IMR-90 (cell line): ENCODE measurements at regions not wholly inside any gene's neighbourhood (a gene's known extent, or its start where the extent isn't known, plus 50 kb on each side); places are given as distances from the start of the nearest gene placed in this dataset.

Source experiments
- ATAC-seq: fragments of 200-7000 bp; cut with Tn5 transposase; 2 replicates; pipeline ENCODE4 v1.9.1; 2020; ENCODE audit warnings: low read depth, mild to moderate bottlenecking, moderate library complexity
- BruUV-seq: library from RNA; stranded (reverse); fragments of 400-500 nt; replicated peaks from 2 replicates; lab custom pipeline; 2021; lab: Mats Ljungman, UMichigan
- CTCF ChIA-PET: fragments of 300-600 bp; formaldehyde crosslinking; extraction: SDS; loops from one replicate; lab custom pipeline; 2021; ENCODE audit warnings: antibody characterized with exemption; lab: Yijun Ruan, JAX
- POLR2A ChIA-PET: fragments of 300-600 bp; sonication (Branson Sonifier 250); formaldehyde crosslinking; loops from one replicate; lab custom pipeline; 2022; ENCODE audit warnings: antibody characterized with exemption; ENCODE audit not compliant: unreplicated experiment; lab: Charles Lee
- DNase-seq: peaks from one replicate; pipeline ENCODE4 v3.0.0; 2013
- H2AFZ ChIP-seq: replicated peaks from 2 replicates; pipeline ENCODE3; 2013; ENCODE audit warnings: low read length, mild to moderate bottlenecking; ENCODE audit not compliant: poor library complexity
- H2AK5ac ChIP-seq: 2 replicates; pipeline ENCODE4 v1.6.1; 2013; ENCODE audit warnings: low read depth, low read length, inconsistent platforms
- H2AK9ac ChIP-seq: replicated peaks from 2 replicates; pipeline ENCODE3; 2013; ENCODE audit warnings: mild to moderate bottlenecking, low read depth, low read length, moderate library complexity; ENCODE audit not compliant: poor library complexity
- H2BK120ac ChIP-seq: 2 replicates; pipeline ENCODE4 v1.6.1; 2013; ENCODE audit warnings: low read depth, low read length, inconsistent platforms
- H2BK15ac ChIP-seq: 3 replicates; pipeline ENCODE4 v1.6.1; 2013; ENCODE audit warnings: low read depth, low read length, inconsistent platforms
- H2BK20ac ChIP-seq: 2 replicates; pipeline ENCODE4 v1.6.1; 2013; ENCODE audit warnings: low read depth, mild to moderate bottlenecking, inconsistent platforms, low read length, moderate library complexity
- H2BK5ac ChIP-seq: 2 replicates; pipeline ENCODE4 v1.6.1; 2013; ENCODE audit warnings: mild to moderate bottlenecking, low read depth, low read length, inconsistent platforms; ENCODE audit not compliant: poor library complexity, severe bottlenecking
- H3K14ac ChIP-seq: replicated peaks from 2 replicates; pipeline ENCODE4 v1.6.1; 2013; ENCODE audit warnings: low read depth, low read length, inconsistent platforms
- H3K18ac ChIP-seq: 2 replicates; pipeline ENCODE4 v1.6.1; 2013; ENCODE audit warnings: low read depth, low read length, control low read depth
- H3K23ac ChIP-seq: 2 replicates; pipeline ENCODE4 v1.6.1; 2013; ENCODE audit warnings: low read depth, low read length, inconsistent platforms
- H3K27ac ChIP-seq: 2 replicates; pipeline ENCODE4 v1.5.1; 2013; ENCODE audit warnings: mild to moderate bottlenecking, control low read depth, low read length; ENCODE audit not compliant: insufficient read depth
- H3K27me3 ChIP-seq: 2 replicates; pipeline ENCODE4 v1.6.1; 2013; ENCODE audit warnings: low read length; ENCODE audit not compliant: control insufficient read depth, insufficient read depth
- H3K36me3 ChIP-seq: 2 replicates; pipeline ENCODE4 v1.6.1; 2013; ENCODE audit warnings: low read length, mixed read lengths; ENCODE audit not compliant: control insufficient read depth, insufficient read depth
- H3K4ac ChIP-seq: 2 replicates; pipeline ENCODE4 v1.6.1; 2013; ENCODE audit warnings: low read depth, low read length, inconsistent platforms
- H3K4me1 ChIP-seq: 2 replicates; pipeline ENCODE4 v1.6.1; 2013; ENCODE audit warnings: low read length, mixed read lengths; ENCODE audit not compliant: control insufficient read depth, insufficient read depth
- H3K4me2 ChIP-seq: 2 replicates; pipeline ENCODE4 v1.6.1; 2013; ENCODE audit warnings: low read depth, mild to moderate bottlenecking, control low read depth, low read length, moderate library complexity
- H3K4me3 ChIP-seq: 2 replicates; pipeline ENCODE4 v1.5.1; 2013; ENCODE audit warnings: low read depth, mild to moderate bottlenecking, control low read depth, low read length, moderate library complexity; ENCODE audit not compliant: insufficient read depth
- H3K56ac ChIP-seq: 2 replicates; pipeline ENCODE4 v1.6.1; 2013; ENCODE audit warnings: low read length, inconsistent platforms; ENCODE audit not compliant: insufficient read depth; ENCODE audit errors: extremely low read depth
- H3K79me1 ChIP-seq, 2 experiments: 2 replicates each; pipeline ENCODE4 v1.6.1; 2013; ENCODE audit warnings: low read length in 2 of 2, inconsistent platforms in 1 of 2, low read depth in 1 of 2
- H3K9ac ChIP-seq: 2 replicates; pipeline ENCODE4 v1.6.1; 2013; ENCODE audit warnings: low read depth, low read length, control low read depth
- H3K9me1 ChIP-seq: 2 replicates; pipeline ENCODE4 v1.6.1; 2013; ENCODE audit warnings: low read length, inconsistent platforms; ENCODE audit not compliant: insufficient read depth
- H3K9me3 ChIP-seq: 2 replicates; pipeline ENCODE4 v1.6.1; 2013; ENCODE audit warnings: low read length; ENCODE audit not compliant: control insufficient read depth, insufficient read depth
- H4K20me1 ChIP-seq: 2 replicates; pipeline ENCODE4 v1.6.1; 2013; ENCODE audit warnings: low read length, inconsistent platforms; ENCODE audit not compliant: insufficient read depth
- H4K5ac ChIP-seq: 2 replicates; pipeline ENCODE4 v1.6.1; 2013; ENCODE audit warnings: mild to moderate bottlenecking, low read depth, low read length, control low read depth
- H4K8ac ChIP-seq, 2 experiments: 2 replicates each; pipeline ENCODE4 v1.6.1; 2013; ENCODE audit warnings: low read depth in 2 of 2, low read length in 2 of 2, control low read depth in 1 of 2, inconsistent platforms in 1 of 2
- H4K91ac ChIP-seq: 2 replicates; pipeline ENCODE4 v1.6.1; 2013; ENCODE audit warnings: low read depth, low read length, inconsistent platforms; ENCODE audit not compliant: insufficient read depth
- BHLHE40 ChIP-seq: fragments of 150-350 bp; IDR thresholded peaks from 2 replicates; pipeline ENCODE4 v1.6.1; 2016; ENCODE audit warnings: mild to moderate bottlenecking, low read depth, low read length
- CEBPB ChIP-seq: IDR thresholded peaks from 2 replicates; pipeline ENCODE4 v1.6.1; 2012; ENCODE audit warnings: low read depth, low read length, improper control_type of control experiment
- CHD1 ChIP-seq: IDR thresholded peaks from 2 replicates; pipeline ENCODE4 v1.6.1; 2012; ENCODE audit warnings: low read depth, low read length, improper control_type of control experiment
- CTCF ChIP-seq: conservative IDR thresholded peaks from 2 replicates; pipeline ENCODE4 v1.5.1; 2012; ENCODE audit warnings: mild to moderate bottlenecking, low read depth, low read length, improper control_type of control experiment
- FOS ChIP-seq: fragments of 150-350 bp; IDR thresholded peaks from 2 replicates; pipeline ENCODE4 v1.6.1; 2016; ENCODE audit warnings: low read depth, low read length
- MAFK ChIP-seq: IDR thresholded peaks from 2 replicates; pipeline ENCODE4 v1.6.1; 2012; ENCODE audit warnings: low read depth, low read length, improper control_type of control experiment
- MAZ ChIP-seq: IDR thresholded peaks from 2 replicates; pipeline ENCODE4 v1.6.1; 2012; ENCODE audit warnings: low read depth, mild to moderate bottlenecking, low read length, improper control_type of control experiment, moderate library complexity, borderline replicate concordance
- NFE2L2 ChIP-seq: fragments of 150-350 bp; IDR thresholded peaks from 2 replicates; pipeline ENCODE4 v1.6.1; 2016; ENCODE audit warnings: low read depth, mild to moderate bottlenecking, low read length
- POLR2A ChIP-seq: IDR thresholded peaks from 2 replicates; pipeline ENCODE4 v1.6.1; 2012; ENCODE audit warnings: mild to moderate bottlenecking, low read depth, low read length
- RCOR1 ChIP-seq: IDR thresholded peaks from 2 replicates; pipeline ENCODE4 v1.6.1; 2012; ENCODE audit warnings: mild to moderate bottlenecking, low read length, improper control_type of control experiment; ENCODE audit not compliant: insufficient replicate concordance
- SMC3 ChIP-seq: fragments of 150-350 bp; IDR thresholded peaks from 2 replicates; pipeline ENCODE4 v1.6.1; 2016; ENCODE audit warnings: low read depth, mild to moderate bottlenecking, antibody characterized with exemption, low read length, moderate library complexity
- USF2 ChIP-seq: fragments of 150-350 bp; IDR thresholded peaks from 2 replicates; pipeline ENCODE4 v1.6.1; 2017; ENCODE audit warnings: mild to moderate bottlenecking, antibody characterized with exemption, low read length, low read depth
- WGBS, 2 experiments: methylation state at CpG; one replicate each; pipeline versions ENCODE4 v1.1.5 to v1.1.7; 2013; ENCODE audit warnings: missing lambda C conversion rate in 2 of 2; ENCODE audit not compliant: insufficient read length in 1 of 2; ENCODE audit errors: extremely low coverage in 2 of 2; 5-methylcytosine and 5-hydroxymethylcytosine counted together
- dilution Hi-C: fragments of 300-500 bp; cut with HindIII; formaldehyde crosslinking; loops from one replicate; pipeline ENCODE4 v1.14.3; 2018; ENCODE audit warnings: low sequenced_read_pairs; ENCODE audit not compliant: unreplicated experiment
- in situ Hi-C: fragments of 300-500 bp; cut with MboI; formaldehyde crosslinking; loops from 3 replicates; pipeline ENCODE4 v1.14.3; 2019; ENCODE audit warnings: low sequenced_read_pairs, inconsistent platforms, mixed read lengths
- intact Hi-C: fragments of 100-400 bp; cut with micrococcal nuclease; formaldehyde crosslinking; loops from 2 replicates; pipeline ENCODE4 v1.10.0; 2022
- TF ChIP-seq, protein P1 (sequence below): fragments of 150-350 bp; IDR thresholded peaks from 2 replicates; pipeline ENCODE4 v1.6.1; 2016; ENCODE audit warnings: low read depth, mild to moderate bottlenecking, low read length, moderate library complexity, borderline replicate concordance

GRCh38 chr4:59945277-59945676, 1254.8 kb upstream of the ADGRL3 start:
- Histone ChIP-seq H2BK120ac (no peak overlapping the region), H4K20me1 (no peaks in the 10 kb centered on the region), H3K9me1 (no peaks in the 10 kb centered on the region), H3K79me1 (no peaks in the 10 kb centered on the region), H3K27ac (no peak overlapping the region), H3K18ac (no peak overlapping the region), H3K4me1 (no peaks in the 10 kb centered on the region), H3K27me3 (no peaks in the 10 kb centered on the region), H3K9ac (no peak overlapping the region), H4K8ac (no peak overlapping the region), H3K36me3 (no peaks in the 10 kb centered on the region), H2BK15ac (no peak overlapping the region), H4K91ac (no peak overlapping the region), H3K9me3 (peaks cover 20% of the 10 kb centered on the region), H2BK20ac (no peak overlapping the region), H3K4ac (no peak overlapping the region), H3K23ac (no peak overlapping the region), H3K14ac (no peak overlapping the region), H3K56ac (no peak overlapping the region), H4K5ac (no peak overlapping the region), H3K4me3 (no peak overlapping the region), H2BK5ac (no peak overlapping the region), H3K4me2 (no peak overlapping the region), H2AFZ (no peak overlapping the region), H2AK9ac (no peak overlapping the region), H2AK5ac (no peak overlapping the region)
- TF ChIP-seq USF2: no peak
- TF ChIP-seq, protein P1, sequence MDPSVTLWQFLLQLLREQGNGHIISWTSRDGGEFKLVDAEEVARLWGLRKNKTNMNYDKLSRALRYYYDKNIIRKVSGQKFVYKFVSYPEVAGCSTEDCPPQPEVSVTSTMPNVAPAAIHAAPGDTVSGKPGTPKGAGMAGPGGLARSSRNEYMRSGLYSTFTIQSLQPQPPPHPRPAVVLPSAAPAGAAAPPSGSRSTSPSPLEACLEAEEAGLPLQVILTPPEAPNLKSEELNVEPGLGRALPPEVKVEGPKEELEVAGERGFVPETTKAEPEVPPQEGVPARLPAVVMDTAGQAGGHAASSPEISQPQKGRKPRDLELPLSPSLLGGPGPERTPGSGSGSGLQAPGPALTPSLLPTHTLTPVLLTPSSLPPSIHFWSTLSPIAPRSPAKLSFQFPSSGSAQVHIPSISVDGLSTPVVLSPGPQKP: no peak
- TF ChIP-seq MAZ: no peak
- TF ChIP-seq NFE2L2: no peak
- no peak for TF ChIP-seq MAFK
- no peak for TF ChIP-seq CEBPB
- no peak for TF ChIP-seq FOS
- no peak for TF ChIP-seq BHLHE40
- no peak for TF ChIP-seq SMC3
- no peak for TF ChIP-seq CTCF
- no peak for TF ChIP-seq CHD1
- no peak for TF ChIP-seq RCOR1
- TF ChIP-seq POLR2A: no peak
- WGBS, 2 experiments: no CpG with 5 or more reads among the region's 2 CpGs
- intact Hi-C loops: no loop called here
- ChIA-PET CTCF (no interaction called here), POLR2A (no interaction called here)
- no peak for DNase-seq
- dilution Hi-C loops: no loop called here
- no peak for ATAC-seq
- in situ Hi-C loops: no loop called here
- BruUV-seq: no TSS peak
